GM18867 (cell line): ENCODE measurements at regions not wholly inside any gene's neighbourhood (a gene's known extent, or its start where the extent isn't known, plus 50 kb on each side); places are given as distances from the start of the nearest gene placed in this dataset.
"Not testable (repeated sequence)": the region's sequence is repeated elsewhere in the genome, so short reads cannot be mapped to it uniquely, and the experiment has no call there.

Experiments
- ATAC-seq: cut with Tn5 transposase; IDR thresholded peaks from one replicate; pipeline ENCODE4 v1.9.1; 2021; ENCODE audit warnings: mild to moderate bottlenecking, moderate library complexity; ENCODE audit not compliant: unreplicated experiment

- no peak for ATAC-seq
Observed at GRCh38 chr3:181610083-181610972, 101.4 kb upstream of the SOX2 start.

GRCh38 chr3:181609030-181609767, 102.5 kb upstream of the SOX2 start:
- no peak for ATAC-seq

- ATAC-seq: no peak
Observed at GRCh38 chr3:181604267-181604666, 107.5 kb upstream of the SOX2 start.

GRCh38 chr3:181596126-181596525, 115.6 kb upstream of the SOX2 start:
- ATAC-seq: no peak

- not testable (repeated sequence) for ATAC-seq
Observed at GRCh38 chr3:181590939-181591338, 120.8 kb upstream of the SOX2 start.

- no peak for ATAC-seq
Observed at GRCh38 chr3:181582619-181583018, 129.1 kb upstream of the SOX2 start.

- ATAC-seq: no peak
Observed at GRCh38 chr3:181581656-181582055, 130.1 kb upstream of the SOX2 start.

GRCh38 chr3:181578743-181579142, 133.0 kb upstream of the SOX2 start:
- no peak for ATAC-seq

GRCh38 chr3:181572432-181572831, 139.3 kb upstream of the SOX2 start:
- ATAC-seq: no peak

- no peak for ATAC-seq
Observed at GRCh38 chr3:181570472-181570871, 141.3 kb upstream of the SOX2 start.

- no peak for ATAC-seq
Observed at GRCh38 chr3:181569356-181569940, 142.3 kb upstream of the SOX2 start.

GRCh38 chr3:181568693-181569092, 143.0 kb upstream of the SOX2 start:
- no peak for ATAC-seq

- no peak for ATAC-seq
Observed at GRCh38 chr3:181568248-181568647, 143.5 kb upstream of the SOX2 start.

GRCh38 chr3:181567311-181568075, 144.2 kb upstream of the SOX2 start:
- no peak for ATAC-seq

GRCh38 chr3:181565416-181565815, 146.3 kb upstream of the SOX2 start:
- ATAC-seq: no peak

- no peak for ATAC-seq
Observed at GRCh38 chr3:181564222-181564621, 147.5 kb upstream of the SOX2 start.

- no peak for ATAC-seq
Observed at GRCh38 chr3:181561139-181562031, 150.3 kb upstream of the SOX2 start.

- no peak for ATAC-seq
Observed at GRCh38 chr3:181558870-181559269, 152.9 kb upstream of the SOX2 start.

- no peak for ATAC-seq
Observed at GRCh38 chr3:181555681-181556080, 156.0 kb upstream of the SOX2 start.

- no peak for ATAC-seq
Observed at GRCh38 chr3:181554233-181554765, 157.4 kb upstream of the SOX2 start.
